HG03097 (cell line): ENCODE measurements at regions not wholly inside any gene's neighbourhood (a gene's known extent, or its start where the extent isn't known, plus 50 kb on each side); places are given as distances from the start of the nearest gene placed in this dataset.

Experiments used
- ATAC-seq: cut with Tn5 transposase; IDR thresholded peaks from one replicate; pipeline ENCODE4 v1.9.1; 2021; ENCODE audit not compliant: unreplicated experiment, low FRiP score

- ATAC-seq: no peak
These were observed 249.1 kb downstream of the C16orf95 start for GRCh38 chr16:87067836-87068761.

GRCh38 chr16:87068762-87069150, 248.4 kb downstream of the C16orf95 start:
- no peak for ATAC-seq

- no peak for ATAC-seq
These were observed 246.5 kb downstream of the C16orf95 start for GRCh38 chr16:87070657-87071056.

GRCh38 chr16:87072101-87072500, 245.1 kb downstream of the C16orf95 start:
- ATAC-seq: no peak

- ATAC-seq: no peak
These were observed 242.4 kb downstream of the C16orf95 start for GRCh38 chr16:87074641-87075318.

GRCh38 chr16:87075319-87075860, 241.8 kb downstream of the C16orf95 start:
- no peak for ATAC-seq

- no peak for ATAC-seq
These were observed 240.8 kb downstream of the C16orf95 start for GRCh38 chr16:87076331-87076949.

- ATAC-seq: no peak
These were observed 240.0 kb downstream of the C16orf95 start for GRCh38 chr16:87076950-87077749.

GRCh38 chr16:87077750-87078127, 239.5 kb downstream of the C16orf95 start:
- ATAC-seq: no peak

- no peak for ATAC-seq
These were observed 236.5 kb downstream of the C16orf95 start for GRCh38 chr16:87080571-87081167.

GRCh38 chr16:87085441-87085840, 231.8 kb downstream of the C16orf95 start:
- no peak for ATAC-seq

GRCh38 chr16:87086156-87086555, 231.0 kb downstream of the C16orf95 start:
- ATAC-seq: no peak

GRCh38 chr16:87086575-87086974, 230.6 kb downstream of the C16orf95 start:
- ATAC-seq: no peak

- no peak for ATAC-seq
These were observed 224.2 kb downstream of the C16orf95 start for GRCh38 chr16:87092958-87093357.

GRCh38 chr16:87093804-87094555, 223.2 kb downstream of the C16orf95 start:
- no peak for ATAC-seq

- no peak for ATAC-seq
These were observed 222.7 kb downstream of the C16orf95 start for GRCh38 chr16:87094556-87094865.

GRCh38 chr16:87095271-87095670, 221.9 kb downstream of the C16orf95 start:
- ATAC-seq: no peak

- no peak for ATAC-seq
These were observed 220.4 kb downstream of the C16orf95 start for GRCh38 chr16:87096746-87097333.

- no peak for ATAC-seq
These were observed 218.8 kb downstream of the C16orf95 start for GRCh38 chr16:87098361-87098760.
